GM13976 (cell line): ENCODE measurements at regions not wholly inside any gene's neighbourhood (a gene's known extent, or its start where the extent isn't known, plus 50 kb on each side); places are given as distances from the start of the nearest gene placed in this dataset.
"Not testable (repeated sequence)": the region's sequence is repeated elsewhere in the genome, so short reads cannot be mapped to it uniquely, and the experiment has no call there.

Experiments used
- DNase-seq: peaks from one replicate; pipeline ENCODE4 v3.0.0; 2012; ENCODE audit warnings: low spot score
- in situ Hi-C: fragments of 300-500 bp; cut with MboI; formaldehyde crosslinking; loops from one replicate; pipeline ENCODE4 v1.12.0; 2022; ENCODE audit warnings: low sequenced_read_pairs, mixed read lengths, inconsistent platforms; ENCODE audit not compliant: unreplicated experiment
- TF ChIP-seq, protein P1 (sequence below): IDR thresholded peaks from 2 replicates; pipeline ENCODE4 v1.5.1; 2012; ENCODE audit warnings: borderline replicate concordance, mild to moderate bottlenecking; ENCODE audit not compliant: insufficient read depth; ENCODE audit errors: extremely low read depth, missing control alignments, control extremely low read depth

DNA sequence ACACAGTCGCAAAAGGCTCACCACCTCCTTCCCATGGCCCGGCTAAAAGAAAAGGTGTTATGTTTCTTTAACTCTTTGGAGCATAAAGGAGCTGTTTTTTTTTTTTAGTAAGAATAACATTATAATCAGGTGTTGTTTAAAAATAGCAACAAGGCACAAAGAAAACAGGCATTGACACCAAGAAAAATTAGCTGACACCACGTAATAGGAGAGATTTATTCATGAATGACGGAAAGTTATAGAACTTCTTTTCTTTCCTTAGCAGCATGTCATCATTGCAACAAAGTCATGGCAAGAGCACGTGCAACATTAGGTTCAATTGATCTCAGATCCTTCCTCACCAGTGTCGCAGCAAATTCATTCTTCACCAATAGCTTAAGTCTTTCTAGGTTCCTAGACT, 302.9 kb upstream of the ZFP42 start:
- TF ChIP-seq, protein P1, sequence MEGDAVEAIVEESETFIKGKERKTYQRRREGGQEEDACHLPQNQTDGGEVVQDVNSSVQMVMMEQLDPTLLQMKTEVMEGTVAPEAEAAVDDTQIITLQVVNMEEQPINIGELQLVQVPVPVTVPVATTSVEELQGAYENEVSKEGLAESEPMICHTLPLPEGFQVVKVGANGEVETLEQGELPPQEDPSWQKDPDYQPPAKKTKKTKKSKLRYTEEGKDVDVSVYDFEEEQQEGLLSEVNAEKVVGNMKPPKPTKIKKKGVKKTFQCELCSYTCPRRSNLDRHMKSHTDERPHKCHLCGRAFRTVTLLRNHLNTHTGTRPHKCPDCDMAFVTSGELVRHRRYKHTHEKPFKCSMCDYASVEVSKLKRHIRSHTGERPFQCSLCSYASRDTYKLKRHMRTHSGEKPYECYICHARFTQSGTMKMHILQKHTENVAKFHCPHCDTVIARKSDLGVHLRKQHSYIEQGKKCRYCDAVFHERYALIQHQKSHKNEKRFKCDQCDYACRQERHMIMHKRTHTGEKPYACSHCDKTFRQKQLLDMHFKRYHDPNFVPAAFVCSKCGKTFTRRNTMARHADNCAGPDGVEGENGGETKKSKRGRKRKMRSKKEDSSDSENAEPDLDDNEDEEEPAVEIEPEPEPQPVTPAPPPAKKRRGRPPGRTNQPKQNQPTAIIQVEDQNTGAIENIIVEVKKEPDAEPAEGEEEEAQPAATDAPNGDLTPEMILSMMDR: no peak
- in situ Hi-C loops: no loop called here
- DNase-seq: no peak

DNA sequence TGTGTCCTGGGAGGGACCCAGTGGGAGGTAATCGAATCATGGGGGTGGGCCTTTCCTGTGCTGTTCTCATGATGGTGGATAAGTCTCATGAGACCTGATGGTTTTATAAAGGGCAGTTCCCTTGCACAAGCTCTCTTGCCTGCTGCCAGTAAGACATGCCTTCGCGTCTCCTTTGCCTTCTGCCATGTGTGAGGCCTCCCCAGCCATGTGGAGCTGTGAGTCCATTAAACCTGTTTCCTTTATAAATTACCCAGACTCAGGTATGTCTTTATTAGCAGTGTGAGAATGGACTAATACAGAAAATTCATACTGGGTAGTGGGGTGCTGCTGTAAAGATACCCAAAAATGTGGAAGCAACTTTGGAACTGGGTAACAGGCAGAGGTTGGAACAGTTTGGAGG, 300.0 kb upstream of the ZFP42 start:
- DNase-seq, in situ Hi-C loops: not testable (repeated sequence)

DNA sequence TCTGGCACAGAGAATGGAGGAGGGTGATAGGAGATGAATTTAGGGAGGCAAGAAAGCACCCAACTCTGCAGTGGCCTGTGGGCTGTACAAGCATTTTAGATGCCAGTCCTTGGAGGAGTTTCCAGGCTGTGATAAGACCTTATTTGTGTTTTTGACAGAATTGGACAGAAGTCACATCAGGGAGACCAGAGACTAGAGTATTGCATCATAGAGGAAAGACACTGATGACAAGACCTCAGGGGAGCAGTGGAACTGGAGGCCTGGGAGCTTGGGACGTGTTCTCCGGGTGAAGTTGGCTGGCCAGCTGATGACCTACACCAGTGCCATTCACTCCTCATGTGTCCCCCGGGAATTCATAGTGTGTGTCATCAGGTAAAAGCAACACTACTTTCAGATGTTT, 284.0 kb upstream of the ZFP42 start:
- in situ Hi-C loops: no loop called here
- TF ChIP-seq, protein P1: no peak
- DNase-seq: no peak

DNA sequence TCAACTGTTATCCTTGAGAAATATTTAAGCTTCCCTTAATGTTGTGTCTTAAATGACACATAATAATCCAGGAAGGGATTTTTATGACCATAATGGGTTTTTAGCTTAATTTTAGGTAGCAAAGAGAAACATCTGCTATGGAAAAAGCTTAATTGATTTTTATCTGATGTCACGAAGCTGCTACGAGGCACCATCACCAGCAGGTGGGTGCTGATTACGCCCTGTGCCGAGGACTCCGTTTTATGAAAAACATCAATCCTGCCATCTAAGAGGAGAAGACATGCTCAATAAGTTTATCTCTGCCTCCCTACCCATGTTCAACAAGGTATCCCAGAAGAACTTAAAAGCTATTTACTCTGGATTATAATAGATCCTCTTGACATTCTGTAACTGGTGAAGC, 280.6 kb upstream of the ZFP42 start:
- in situ Hi-C loops: no loop called here
- TF ChIP-seq, protein P1: no peak
- DNase-seq: no peak

DNA sequence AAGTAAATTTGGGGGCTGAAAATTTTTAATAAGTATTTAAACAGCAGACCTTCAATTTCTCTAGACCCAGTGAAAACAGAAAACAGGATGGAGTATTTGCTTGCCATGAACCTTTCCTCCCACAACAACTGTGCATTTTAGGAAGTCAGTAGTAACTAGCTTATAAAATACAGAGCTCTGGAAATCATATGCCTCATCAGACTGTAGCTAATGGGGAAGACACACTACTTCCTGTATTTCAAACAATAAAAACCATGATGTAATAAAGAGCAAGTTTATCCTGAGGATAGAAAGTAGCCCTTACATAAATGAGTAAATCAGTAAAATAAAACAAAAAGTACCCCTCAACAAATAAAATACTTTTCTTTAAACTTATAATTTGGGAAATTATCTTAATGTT, 280.1 kb upstream of the ZFP42 start:
- in situ Hi-C loops: no loop called here
- no peak for DNase-seq
- TF ChIP-seq, protein P1: no peak

DNA sequence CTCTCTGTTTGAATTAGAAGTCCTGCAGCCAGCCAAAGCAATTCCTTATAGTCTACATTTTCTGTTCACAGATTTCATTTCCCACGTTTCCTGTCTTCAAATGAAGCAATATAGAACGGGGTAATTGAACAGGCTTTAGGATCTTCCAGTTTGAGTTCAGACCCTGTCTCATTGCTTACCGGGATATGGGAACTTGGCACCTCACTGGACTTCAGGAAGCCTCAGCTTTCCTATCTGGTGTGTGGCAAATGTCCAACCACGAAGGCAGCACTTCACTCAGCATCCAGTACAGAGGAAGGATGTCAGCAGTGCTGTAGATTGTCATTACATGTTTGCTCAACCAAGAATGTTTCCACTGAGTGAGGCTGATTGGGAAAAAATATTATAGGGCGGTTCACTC, 271.1 kb upstream of the ZFP42 start:
- in situ Hi-C loops: no loop called here
- no peak for DNase-seq
- TF ChIP-seq, protein P1: no peak

DNA sequence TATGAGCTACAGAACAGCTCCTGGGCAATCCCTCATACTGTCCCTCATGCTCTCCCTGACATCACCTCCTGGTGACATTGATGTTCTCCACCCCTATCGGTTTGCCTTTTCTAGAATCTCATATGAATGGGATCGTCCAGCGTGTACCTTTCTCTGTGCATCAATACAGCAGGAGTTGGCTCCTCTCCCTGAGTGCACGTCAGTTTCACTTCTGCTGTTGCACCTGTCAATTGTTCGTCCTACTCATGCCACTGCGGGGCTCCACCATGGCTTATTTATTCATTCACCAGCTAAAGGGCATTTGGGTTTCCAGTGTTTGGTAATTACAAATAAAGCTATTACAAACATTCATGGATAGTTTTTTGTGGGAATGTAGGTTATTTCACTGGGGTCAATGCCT, 269.1 kb upstream of the ZFP42 start:
- DNase-seq: no peak
- in situ Hi-C loops: no loop called here
- TF ChIP-seq, protein P1: no peak
